ENCODE measurements at regions not wholly inside any gene's neighbourhood (a gene's known extent, or its start where the extent isn't known, plus 50 kb on each side); places are given as distances from the start of the nearest gene placed in this dataset.

GRCh38 chr6:113623129-113623528 lies 234.0 kb upstream of the MARCKS start:
- no peak for TF ChIP-seq ATF3 (IDR thresholded peaks at IDR 0.05)
- TF ChIP-seq, protein P1, sequence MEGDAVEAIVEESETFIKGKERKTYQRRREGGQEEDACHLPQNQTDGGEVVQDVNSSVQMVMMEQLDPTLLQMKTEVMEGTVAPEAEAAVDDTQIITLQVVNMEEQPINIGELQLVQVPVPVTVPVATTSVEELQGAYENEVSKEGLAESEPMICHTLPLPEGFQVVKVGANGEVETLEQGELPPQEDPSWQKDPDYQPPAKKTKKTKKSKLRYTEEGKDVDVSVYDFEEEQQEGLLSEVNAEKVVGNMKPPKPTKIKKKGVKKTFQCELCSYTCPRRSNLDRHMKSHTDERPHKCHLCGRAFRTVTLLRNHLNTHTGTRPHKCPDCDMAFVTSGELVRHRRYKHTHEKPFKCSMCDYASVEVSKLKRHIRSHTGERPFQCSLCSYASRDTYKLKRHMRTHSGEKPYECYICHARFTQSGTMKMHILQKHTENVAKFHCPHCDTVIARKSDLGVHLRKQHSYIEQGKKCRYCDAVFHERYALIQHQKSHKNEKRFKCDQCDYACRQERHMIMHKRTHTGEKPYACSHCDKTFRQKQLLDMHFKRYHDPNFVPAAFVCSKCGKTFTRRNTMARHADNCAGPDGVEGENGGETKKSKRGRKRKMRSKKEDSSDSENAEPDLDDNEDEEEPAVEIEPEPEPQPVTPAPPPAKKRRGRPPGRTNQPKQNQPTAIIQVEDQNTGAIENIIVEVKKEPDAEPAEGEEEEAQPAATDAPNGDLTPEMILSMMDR (IDR thresholded peaks at IDR 0.05; ENCODE audit: low read depth, low read length, missing input control) = no peak
- TF ChIP-seq TAF1 (conservative IDR thresholded peaks at IDR 0.05) = no peak
- no peak for TF ChIP-seq MAX (IDR thresholded peaks at IDR 0.05)
- TF ChIP-seq YY1 (IDR thresholded peaks at IDR 0.05) = no peak
- TF ChIP-seq, protein P2, sequence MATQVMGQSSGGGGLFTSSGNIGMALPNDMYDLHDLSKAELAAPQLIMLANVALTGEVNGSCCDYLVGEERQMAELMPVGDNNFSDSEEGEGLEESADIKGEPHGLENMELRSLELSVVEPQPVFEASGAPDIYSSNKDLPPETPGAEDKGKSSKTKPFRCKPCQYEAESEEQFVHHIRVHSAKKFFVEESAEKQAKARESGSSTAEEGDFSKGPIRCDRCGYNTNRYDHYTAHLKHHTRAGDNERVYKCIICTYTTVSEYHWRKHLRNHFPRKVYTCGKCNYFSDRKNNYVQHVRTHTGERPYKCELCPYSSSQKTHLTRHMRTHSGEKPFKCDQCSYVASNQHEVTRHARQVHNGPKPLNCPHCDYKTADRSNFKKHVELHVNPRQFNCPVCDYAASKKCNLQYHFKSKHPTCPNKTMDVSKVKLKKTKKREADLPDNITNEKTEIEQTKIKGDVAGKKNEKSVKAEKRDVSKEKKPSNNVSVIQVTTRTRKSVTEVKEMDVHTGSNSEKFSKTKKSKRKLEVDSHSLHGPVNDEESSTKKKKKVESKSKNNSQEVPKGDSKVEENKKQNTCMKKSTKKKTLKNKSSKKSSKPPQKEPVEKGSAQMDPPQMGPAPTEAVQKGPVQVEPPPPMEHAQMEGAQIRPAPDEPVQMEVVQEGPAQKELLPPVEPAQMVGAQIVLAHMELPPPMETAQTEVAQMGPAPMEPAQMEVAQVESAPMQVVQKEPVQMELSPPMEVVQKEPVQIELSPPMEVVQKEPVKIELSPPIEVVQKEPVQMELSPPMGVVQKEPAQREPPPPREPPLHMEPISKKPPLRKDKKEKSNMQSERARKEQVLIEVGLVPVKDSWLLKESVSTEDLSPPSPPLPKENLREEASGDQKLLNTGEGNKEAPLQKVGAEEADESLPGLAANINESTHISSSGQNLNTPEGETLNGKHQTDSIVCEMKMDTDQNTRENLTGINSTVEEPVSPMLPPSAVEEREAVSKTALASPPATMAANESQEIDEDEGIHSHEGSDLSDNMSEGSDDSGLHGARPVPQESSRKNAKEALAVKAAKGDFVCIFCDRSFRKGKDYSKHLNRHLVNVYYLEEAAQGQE (IDR thresholded peaks at IDR 0.05) = no peak
- TF ChIP-seq SP1 (IDR thresholded peaks at IDR 0.05) = no peak
- no peak for TF ChIP-seq EGR1 (IDR thresholded peaks at IDR 0.05; ENCODE audit: low read depth in 2 of 2)
- TF ChIP-seq ZBTB33 (IDR thresholded peaks at IDR 0.05) = no peak
- TF ChIP-seq GABPA (IDR thresholded peaks at IDR 0.05 in 1 of 2, conservative IDR thresholded peaks at IDR 0.05 in 1 of 2) = no peak
- no peak for TF ChIP-seq JUND (IDR thresholded peaks at IDR 0.05)
- no peak for TF ChIP-seq RAD21 (IDR thresholded peaks at IDR 0.05)
- no peak for TF ChIP-seq RXRA (IDR thresholded peaks at IDR 0.05)
